SK-N-SH treated with all-trans-retinoic acid at 6 μM for 48 hours (cell line): ENCODE measurements at regions not wholly inside any gene's neighbourhood (a gene's known extent, or its start where the extent isn't known, plus 50 kb on each side); places are given as distances from the start of the nearest gene placed in this dataset.

Experiments used
- ATAC-seq: fragments of 200-7000 bp; cut with Tn5 transposase; 3 replicates; pipeline ENCODE4 v1.9.1; 2020; ENCODE audit warnings: mild to moderate bottlenecking, moderate library complexity
- ARNTL ChIP-seq: fragments of 450-650 bp; formaldehyde crosslinking; IDR thresholded peaks from 2 replicates; pipeline ENCODE4 v1.5.0; 2020; ENCODE audit warnings: low read depth, mild to moderate bottlenecking, moderate library complexity, borderline replicate concordance
- CSRNP3 ChIP-seq: fragments of 250-450 bp; sonication (Bioruptor Pico); IDR thresholded peaks from 2 replicates; pipeline ENCODE4 v1.5.1; 2021; ENCODE audit warnings: mild to moderate bottlenecking, moderate library complexity
- ESRRG ChIP-seq: fragments of 250-450 bp; sonication (Bioruptor Pico); IDR thresholded peaks from 2 replicates; pipeline ENCODE4 v1.6.1; 2021; ENCODE audit warnings: mild to moderate bottlenecking
- ISL1 ChIP-seq: fragments of 250-450 bp; sonication (Bioruptor Pico); IDR thresholded peaks from 2 replicates; pipeline ENCODE4 v2.1.2; 2022; ENCODE audit warnings: mild to moderate bottlenecking, moderate library complexity
- OSR1 ChIP-seq: fragments of 250-450 bp; sonication (Bioruptor Pico); IDR thresholded peaks from 2 replicates; pipeline ENCODE4 v1.8.0; 2022; ENCODE audit warnings: moderate library complexity, mild to moderate bottlenecking, inconsistent platforms
- PATZ1 ChIP-seq: fragments of 250-450 bp; sonication (Bioruptor Pico); IDR thresholded peaks from 2 replicates; pipeline ENCODE4 v1.8.0; 2020; ENCODE audit warnings: mild to moderate bottlenecking, moderate library complexity, borderline replicate concordance
- POU6F1 ChIP-seq: fragments of 250-450 bp; sonication (Bioruptor Pico); IDR thresholded peaks from 2 replicates; pipeline ENCODE4 v1.8.0; 2021; ENCODE audit warnings: low read depth, mild to moderate bottlenecking, moderate library complexity, borderline replicate concordance
- PPARA ChIP-seq: fragments of 250-450 bp; sonication (Bioruptor Pico); IDR thresholded peaks from 2 replicates; pipeline ENCODE4 v1.5.0; 2020; ENCODE audit warnings: mild to moderate bottlenecking, borderline replicate concordance
- RARB ChIP-seq: fragments of 250-450 bp; sonication (Bioruptor Pico); IDR thresholded peaks from 2 replicates; pipeline ENCODE4 v1.8.0; 2021; ENCODE audit warnings: mild to moderate bottlenecking, moderate library complexity
- SNAI2 ChIP-seq: fragments of 250-450 bp; sonication (Bioruptor Pico); IDR thresholded peaks from 2 replicates; pipeline ENCODE4 v1.5.0; 2020; ENCODE audit warnings: mild to moderate bottlenecking, moderate library complexity
- TCF4 ChIP-seq: fragments of 250-450 bp; sonication (Bioruptor Pico); IDR thresholded peaks from 2 replicates; pipeline ENCODE4 v1.8.0; 2021; ENCODE audit warnings: mild to moderate bottlenecking, moderate library complexity, borderline replicate concordance
- TOX ChIP-seq: fragments of 250-450 bp; sonication (Bioruptor Pico); IDR thresholded peaks from 2 replicates; pipeline ENCODE4 v1.8.0; 2021; ENCODE audit warnings: mild to moderate bottlenecking, moderate library complexity, borderline replicate concordance
- TSHZ2 ChIP-seq: fragments of 250-450 bp; sonication (Bioruptor Pico); IDR thresholded peaks from 2 replicates; pipeline ENCODE4 v1.5.0; 2020; ENCODE audit warnings: mild to moderate bottlenecking, moderate library complexity
- ZC3H10 ChIP-seq: fragments of 250-450 bp; sonication (Bioruptor Pico); IDR thresholded peaks from 2 replicates; pipeline ENCODE4 v1.5.1; 2021; ENCODE audit warnings: mild to moderate bottlenecking, moderate library complexity
- ZFP3 ChIP-seq: fragments of 250-450 bp; sonication (Bioruptor Pico); IDR thresholded peaks from 2 replicates; pipeline ENCODE4 v1.5.0; 2020; ENCODE audit warnings: mild to moderate bottlenecking, moderate library complexity
- ZFP30 ChIP-seq: fragments of 450-650 bp; formaldehyde crosslinking; IDR thresholded peaks from 2 replicates; pipeline ENCODE4 v1.5.0; 2022; ENCODE audit warnings: mild to moderate bottlenecking, moderate library complexity
- ZNF565 ChIP-seq: fragments of 450-650 bp; formaldehyde crosslinking; conservative IDR thresholded peaks from 2 replicates; pipeline ENCODE4 v1.5.0; 2020; ENCODE audit warnings: low read depth, mild to moderate bottlenecking, moderate library complexity
- ZNF70 ChIP-seq: fragments of 450-650 bp; formaldehyde crosslinking; IDR thresholded peaks from 2 replicates; pipeline ENCODE4 v1.5.0; 2020; ENCODE audit warnings: mild to moderate bottlenecking, moderate library complexity
- ZNF8 ChIP-seq: fragments of 450-650 bp; formaldehyde crosslinking; IDR thresholded peaks from 2 replicates; pipeline ENCODE4 v1.5.0; 2020; ENCODE audit warnings: mild to moderate bottlenecking, moderate library complexity

- ATAC-seq, result no peak
Observed at GRCh38 chr3:187969581-187969950, 184.4 kb upstream of the LPP start.

GRCh38 chr3:187970106-187970505 lies 183.9 kb upstream of the LPP start:
- no peak for ATAC-seq
- TF ChIP-seq ARNTL (CRISPR knock-in tag) (no peak), ZNF8 (CRISPR knock-in tag) (no peak), ZFP3 (CRISPR knock-in tag) (no peak), ZFP30 (CRISPR knock-in tag) (no peak), POU6F1 (CRISPR knock-in tag) (no peak), TSHZ2 (CRISPR knock-in tag) (no peak), RARB (CRISPR knock-in tag) (no peak), ZNF70 (CRISPR knock-in tag) (no peak), OSR1 (CRISPR knock-in tag) (no peak), PPARA (CRISPR knock-in tag) (no peak), PATZ1 (CRISPR knock-in tag) (no peak), TOX (CRISPR knock-in tag) (no peak), CSRNP3 (CRISPR knock-in tag) (no peak)

More at GRCh38 chr3:187969581-187969950, 184.4 kb upstream of the LPP start:
- TF ChIP-seq PPARA (CRISPR knock-in tag) (no peak), TCF4 (CRISPR knock-in tag) (no peak), ZNF70 (CRISPR knock-in tag) (no peak), TOX (CRISPR knock-in tag) (no peak), ESRRG (CRISPR knock-in tag) (no peak), ZC3H10 (CRISPR knock-in tag) (no peak), OSR1 (CRISPR knock-in tag) (no peak), ISL1 (no peak), RARB (CRISPR knock-in tag) (no peak), CSRNP3 (CRISPR knock-in tag) (no peak), ZFP3 (CRISPR knock-in tag) (no peak), POU6F1 (CRISPR knock-in tag) (no peak), SNAI2 (CRISPR knock-in tag) (no peak), TSHZ2 (CRISPR knock-in tag) (no peak), ZFP30 (CRISPR knock-in tag) (no peak), ZNF565 (CRISPR knock-in tag) (no peak), ARNTL (CRISPR knock-in tag) (no peak)
